HG03280 (cell line): ENCODE measurements at regions not wholly inside any gene's neighbourhood (a gene's known extent, or its start where the extent isn't known, plus 50 kb on each side); places are given as distances from the start of the nearest gene placed in this dataset.
A peak's percentile ranks its signal among the peaks of the same experiment; 100 is the strongest.
"Not testable (repeated sequence)": the region's sequence is repeated elsewhere in the genome, so short reads cannot be mapped to it uniquely, and the experiment has no call there.

ENCODE experiments used
- ATAC-seq: cut with Tn5 transposase; IDR thresholded peaks from one replicate; pipeline ENCODE4 v1.9.1; 2021; ENCODE audit warnings: mild to moderate bottlenecking, moderate library complexity; ENCODE audit not compliant: unreplicated experiment

GRCh38 chr5:117133198-117133597 is 558.6 kb upstream of the SEMA6A start:
- ATAC-seq = no peak

- ATAC-seq = no peak
Observed at GRCh38 chr5:117131876-117132275, 557.3 kb upstream of the SEMA6A start.

GRCh38 chr5:117131048-117131679 is 556.5 kb upstream of the SEMA6A start:
- ATAC-seq = peak; percentile 97

GRCh38 chr5:117118499-117118898 is 543.9 kb upstream of the SEMA6A start:
- no peak for ATAC-seq

GRCh38 chr5:117117314-117117713 is 542.7 kb upstream of the SEMA6A start:
- ATAC-seq = not testable (repeated sequence)

GRCh38 chr5:117110548-117110947 is 535.9 kb upstream of the SEMA6A start:
- no peak for ATAC-seq

- no peak for ATAC-seq
Observed at GRCh38 chr5:117107859-117108258, 533.2 kb upstream of the SEMA6A start.

- ATAC-seq = no peak
Observed at GRCh38 chr5:117103703-117104102, 529.1 kb upstream of the SEMA6A start.

GRCh38 chr5:117102591-117102990 is 528.0 kb upstream of the SEMA6A start:
- no peak for ATAC-seq

GRCh38 chr5:117100176-117100575 is 525.6 kb upstream of the SEMA6A start:
- ATAC-seq = no peak

GRCh38 chr5:117098094-117098493 is 523.5 kb upstream of the SEMA6A start:
- ATAC-seq = no peak

- no peak for ATAC-seq
Observed at GRCh38 chr5:117095346-117096332, 521.0 kb upstream of the SEMA6A start.

- no peak for ATAC-seq
Observed at GRCh38 chr5:117094114-117094815, 519.6 kb upstream of the SEMA6A start.

- ATAC-seq = no peak
Observed at GRCh38 chr5:117093653-117094052, 519.0 kb upstream of the SEMA6A start.

- ATAC-seq = no peak
Observed at GRCh38 chr5:117089001-117089400, 514.4 kb upstream of the SEMA6A start.

GRCh38 chr5:117088176-117088575 is 513.6 kb upstream of the SEMA6A start:
- no peak for ATAC-seq

- no peak for ATAC-seq
Observed at GRCh38 chr5:117084067-117084466, 509.4 kb upstream of the SEMA6A start.

- no peak for ATAC-seq
Observed at GRCh38 chr5:117082977-117083376, 508.4 kb upstream of the SEMA6A start.

- ATAC-seq = no peak
Observed at GRCh38 chr5:117077142-117077541, 502.5 kb upstream of the SEMA6A start.

GRCh38 chr5:117072439-117072838 is 497.8 kb upstream of the SEMA6A start:
- no peak for ATAC-seq

GRCh38 chr5:117065800-117066199 is 491.2 kb upstream of the SEMA6A start:
- ATAC-seq = no peak
